Suprapubic skin (tissue), 4 donors: ENCODE measurements at regions not wholly inside any gene's neighbourhood (a gene's known extent, or its start where the extent isn't known, plus 50 kb on each side); places are given as distances from the start of the nearest gene placed in this dataset.

ENCODE experiments used
- EP300 ChIP-seq: sonication (generic); formaldehyde crosslinking; IDR thresholded peaks from one replicate; pipeline ENCODE4 v1.6.1; 2017; ENCODE audit warnings: antibody characterized with exemption
- POLR2A ChIP-seq, 2 donors: fragments of 450-650 bp; IDR thresholded peaks; one replicate each; pipeline ENCODE4 v1.6.1; 2017; ENCODE audit warnings: antibody characterized with exemption in 2 of 2, mild to moderate bottlenecking in 2 of 2, moderate library complexity in 2 of 2
- POLR2AphosphoS5 ChIP-seq, 3 donors: sonication (generic); formaldehyde crosslinking; IDR thresholded peaks; one replicate each; pipeline ENCODE4 v1.6.1; 2017; ENCODE audit warnings: antibody characterized with exemption in 3 of 3
- TF ChIP-seq, protein P1 (sequence below), 2 donors: fragments of 200-600 bp in 1 of 2; fragments of 450-650 bp in 1 of 2; sonication (generic) in 1 of 2; IDR thresholded peaks; one replicate each; pipeline ENCODE4 v1.5.1; 2016 to 2019; ENCODE audit warnings: antibody characterized with exemption in 2 of 2, mild to moderate bottlenecking in 1 of 2, moderate library complexity in 1 of 2

DNA sequence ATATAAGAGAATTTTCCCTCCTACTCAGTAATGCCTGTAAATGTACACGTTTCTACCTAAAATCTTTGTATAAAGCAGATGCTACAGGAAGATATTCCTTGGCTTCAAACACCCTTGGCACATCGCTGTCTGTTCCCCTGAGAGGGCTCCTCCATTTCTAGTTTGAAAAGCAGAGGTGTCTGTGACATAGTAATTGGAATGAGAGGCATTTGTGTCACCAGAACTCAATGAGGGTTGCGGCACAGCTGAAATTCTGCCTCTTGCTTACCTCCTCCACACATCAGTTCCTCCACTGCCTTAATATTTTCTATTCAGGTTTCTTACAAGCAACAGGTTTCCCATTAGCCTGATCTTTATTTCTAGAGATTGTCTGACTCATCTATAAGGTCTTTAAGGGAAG is 359.9 kb upstream of the DCC start:
- TF ChIP-seq, protein P1, sequence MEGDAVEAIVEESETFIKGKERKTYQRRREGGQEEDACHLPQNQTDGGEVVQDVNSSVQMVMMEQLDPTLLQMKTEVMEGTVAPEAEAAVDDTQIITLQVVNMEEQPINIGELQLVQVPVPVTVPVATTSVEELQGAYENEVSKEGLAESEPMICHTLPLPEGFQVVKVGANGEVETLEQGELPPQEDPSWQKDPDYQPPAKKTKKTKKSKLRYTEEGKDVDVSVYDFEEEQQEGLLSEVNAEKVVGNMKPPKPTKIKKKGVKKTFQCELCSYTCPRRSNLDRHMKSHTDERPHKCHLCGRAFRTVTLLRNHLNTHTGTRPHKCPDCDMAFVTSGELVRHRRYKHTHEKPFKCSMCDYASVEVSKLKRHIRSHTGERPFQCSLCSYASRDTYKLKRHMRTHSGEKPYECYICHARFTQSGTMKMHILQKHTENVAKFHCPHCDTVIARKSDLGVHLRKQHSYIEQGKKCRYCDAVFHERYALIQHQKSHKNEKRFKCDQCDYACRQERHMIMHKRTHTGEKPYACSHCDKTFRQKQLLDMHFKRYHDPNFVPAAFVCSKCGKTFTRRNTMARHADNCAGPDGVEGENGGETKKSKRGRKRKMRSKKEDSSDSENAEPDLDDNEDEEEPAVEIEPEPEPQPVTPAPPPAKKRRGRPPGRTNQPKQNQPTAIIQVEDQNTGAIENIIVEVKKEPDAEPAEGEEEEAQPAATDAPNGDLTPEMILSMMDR (IDR thresholded peaks at IDR 0.05) = no peak
- no peak for TF ChIP-seq POLR2AphosphoS5 (IDR thresholded peaks at IDR 0.05)
- no peak for TF ChIP-seq POLR2A (IDR thresholded peaks at IDR 0.05)
- no peak for TF ChIP-seq EP300
